GM12891 (cell line): ENCODE measurements at regions not wholly inside any gene's neighbourhood (a gene's known extent, or its start where the extent isn't known, plus 50 kb on each side); places are given as distances from the start of the nearest gene placed in this dataset.

Experiments used
- PAX5 ChIP-seq: IDR thresholded peaks from 2 replicates; pipeline ENCODE4 v1.6.1; 2011; ENCODE audit warnings: low read length, moderate library complexity, mild to moderate bottlenecking; ENCODE audit not compliant: insufficient read depth, severe bottlenecking
- POLR2A ChIP-seq: IDR thresholded peaks from 2 replicates; pipeline ENCODE4 v1.6.1; 2011; ENCODE audit warnings: low read depth, low read length, control low read depth
- POLR2AphosphoS5 ChIP-seq: IDR thresholded peaks from 2 replicates; pipeline ENCODE4 v1.6.1; 2011; ENCODE audit warnings: low read depth, low read length, control low read depth
- POU2F2 ChIP-seq: IDR thresholded peaks from 2 replicates; pipeline ENCODE4 v1.6.1; 2011; ENCODE audit warnings: low read depth, mild to moderate bottlenecking, control low read depth, low read length, moderate library complexity
- SPI1 ChIP-seq: IDR thresholded peaks from 2 replicates; pipeline ENCODE4 v1.6.1; 2011; ENCODE audit warnings: low read depth, low read length, control low read depth
- TAF1 ChIP-seq: IDR thresholded peaks from 2 replicates; pipeline ENCODE4 v1.6.1; 2011; ENCODE audit warnings: low read depth, low read length, control low read depth

DNA sequence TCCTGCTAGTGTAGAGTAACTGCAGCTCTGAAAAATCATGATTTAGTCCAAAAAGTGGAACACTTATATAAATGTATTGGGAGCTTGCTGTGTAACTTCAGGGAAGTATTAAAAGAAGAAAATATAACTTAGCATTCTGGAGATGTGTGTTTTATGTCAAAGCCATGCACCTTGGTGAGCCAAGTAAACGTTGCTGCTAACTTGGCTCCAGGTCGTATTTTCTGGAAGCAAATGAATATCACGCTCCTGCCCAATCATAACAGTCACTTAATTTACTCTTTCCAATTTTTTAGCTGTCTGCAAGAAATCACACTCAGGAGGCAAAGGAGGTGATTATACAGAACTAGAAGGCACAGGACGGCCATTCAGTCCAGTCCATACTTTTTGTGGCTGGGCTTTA is 61.1 kb downstream of the DOP1B start:
- TF ChIP-seq POLR2AphosphoS5 (no peak), POLR2A (no peak), TAF1 (no peak), POU2F2 (no peak), SPI1 (no peak), PAX5 (no peak)
